ENCODE measurements at regions not wholly inside any gene's neighbourhood (a gene's known extent, or its start where the extent isn't known, plus 50 kb on each side); places are given as distances from the start of the nearest gene placed in this dataset.

- H3K4me3 Mint-ChIP-seq = no peak overlapping the region
- ChIA-PET CTCF (no interaction called here), POLR2A (no interaction called here)
- DNase-seq (no peak), ATAC-seq (ENCODE audit: low read depth) (no peak)
- intact Hi-C loops (cut with micrococcal nuclease) = no loop called here
- 100% methylated on average over 1 of the region's 3 CpGs for WGBS (ENCODE audit: insufficient coverage)
- H3K9ac ChIP-seq (ENCODE audit: low read length) = no peak overlapping the region
- no peaks in the 10 kb centered on the region for H3K4me1 Mint-ChIP-seq
- no peaks in the 10 kb centered on the region for H3K36me3 ChIP-seq (replicated peaks in 1 of 2; ENCODE audit: control extremely low read depth in 1 of 2, control insufficient read depth in 1 of 2, extremely low read depth in 1 of 2, insufficient read depth in 2 of 2, low read length in 1 of 2)
- H2AFZ ChIP-seq (ENCODE audit: insufficient read depth, low read depth, low read length, poor library complexity, severe bottlenecking) = no peak overlapping the region
- H3K27me3 ChIP-seq (replicated peaks in 1 of 4; ENCODE audit: control extremely low read depth in 1 of 4, control insufficient read depth in 3 of 4, insufficient read depth in 4 of 4, low read length in 3 of 4) = no peaks in the 10 kb centered on the region
- H3K9me3 Mint-ChIP-seq (ENCODE audit: insufficient read depth) = no peaks in the 10 kb centered on the region
- H4K20me1 ChIP-seq (ENCODE audit: control insufficient read depth, insufficient read depth, low read length, poor library complexity, severe bottlenecking) = no peaks in the 10 kb centered on the region
- H3K27me3 Mint-ChIP-seq = no peaks in the 10 kb centered on the region
- H3K9me3 ChIP-seq (ENCODE audit: control extremely low read depth in 1 of 3, control insufficient read depth in 2 of 3, insufficient read depth in 1 of 3, low read length in 2 of 3) = no peaks in the 10 kb centered on the region
- H3K4me2 ChIP-seq (replicated peaks; ENCODE audit: low read depth, low read length, poor library complexity, severe bottlenecking) = no peak overlapping the region
- H3K27ac Mint-ChIP-seq = no peak overlapping the region
- H3K4me1 ChIP-seq (ENCODE audit: control insufficient read depth in 2 of 2, insufficient read depth in 2 of 2, low read length in 2 of 2) = no peaks in the 10 kb centered on the region
- no peak overlapping the region for H3K4me3 ChIP-seq (ENCODE audit: control extremely low read depth in 1 of 5, extremely low read depth in 1 of 5, insufficient read depth in 1 of 5, low read depth in 2 of 5, low read length in 4 of 5)
- no peaks in the 10 kb centered on the region for H3K79me2 ChIP-seq (ENCODE audit: control insufficient read depth, insufficient read depth, low read length)
- H3K27ac ChIP-seq (ENCODE audit: low read length in 2 of 2) = no peak overlapping the region
- TF ChIP-seq EZH2 (IDR thresholded peaks at IDR 0.05; ENCODE audit: borderline replicate concordance, insufficient read depth, low read depth, low read length, poor library complexity, severe bottlenecking) = no peak
- TF ChIP-seq, protein P1, sequence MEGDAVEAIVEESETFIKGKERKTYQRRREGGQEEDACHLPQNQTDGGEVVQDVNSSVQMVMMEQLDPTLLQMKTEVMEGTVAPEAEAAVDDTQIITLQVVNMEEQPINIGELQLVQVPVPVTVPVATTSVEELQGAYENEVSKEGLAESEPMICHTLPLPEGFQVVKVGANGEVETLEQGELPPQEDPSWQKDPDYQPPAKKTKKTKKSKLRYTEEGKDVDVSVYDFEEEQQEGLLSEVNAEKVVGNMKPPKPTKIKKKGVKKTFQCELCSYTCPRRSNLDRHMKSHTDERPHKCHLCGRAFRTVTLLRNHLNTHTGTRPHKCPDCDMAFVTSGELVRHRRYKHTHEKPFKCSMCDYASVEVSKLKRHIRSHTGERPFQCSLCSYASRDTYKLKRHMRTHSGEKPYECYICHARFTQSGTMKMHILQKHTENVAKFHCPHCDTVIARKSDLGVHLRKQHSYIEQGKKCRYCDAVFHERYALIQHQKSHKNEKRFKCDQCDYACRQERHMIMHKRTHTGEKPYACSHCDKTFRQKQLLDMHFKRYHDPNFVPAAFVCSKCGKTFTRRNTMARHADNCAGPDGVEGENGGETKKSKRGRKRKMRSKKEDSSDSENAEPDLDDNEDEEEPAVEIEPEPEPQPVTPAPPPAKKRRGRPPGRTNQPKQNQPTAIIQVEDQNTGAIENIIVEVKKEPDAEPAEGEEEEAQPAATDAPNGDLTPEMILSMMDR (IDR thresholded peaks at IDR 0.05) = no peak
These were observed 110.7 kb upstream of the SEMA3C start for GRCh38 chr7:81029511-81029910.

- CTCF ChIA-PET = no interaction called here
- H3K9ac ChIP-seq (ENCODE audit: low read length) = no peak overlapping the region
- no peaks in the 10 kb centered on the region for H3K4me1 Mint-ChIP-seq
- no peak overlapping the region for H3K27ac Mint-ChIP-seq
- no peak overlapping the region for H3K4me3 ChIP-seq (ENCODE audit: control extremely low read depth in 1 of 5, extremely low read depth in 1 of 5, insufficient read depth in 1 of 5, low read depth in 2 of 5, low read length in 4 of 5)
- H3K9me3 ChIP-seq (ENCODE audit: control extremely low read depth in 1 of 3, control insufficient read depth in 2 of 3, insufficient read depth in 1 of 3, low read length in 2 of 3) = no peaks in the 10 kb centered on the region
- H3K36me3 ChIP-seq (replicated peaks in 1 of 2; ENCODE audit: control extremely low read depth in 1 of 2, control insufficient read depth in 1 of 2, extremely low read depth in 1 of 2, insufficient read depth in 2 of 2, low read length in 1 of 2) = no peaks in the 10 kb centered on the region
- POLR2A ChIA-PET = no interaction called here
- no peaks in the 10 kb centered on the region for H3K4me1 ChIP-seq (ENCODE audit: control insufficient read depth in 2 of 2, insufficient read depth in 2 of 2, low read length in 2 of 2)
- H2AFZ ChIP-seq (ENCODE audit: insufficient read depth, low read depth, low read length, poor library complexity, severe bottlenecking) = no peak overlapping the region
- H3K27ac ChIP-seq (ENCODE audit: low read length in 2 of 2) = no peak overlapping the region
- DNase-seq (no peak), ATAC-seq (ENCODE audit: low read depth) (no peak)
- no peaks in the 10 kb centered on the region for H3K27me3 Mint-ChIP-seq
- H4K20me1 ChIP-seq (ENCODE audit: control insufficient read depth, insufficient read depth, low read length, poor library complexity, severe bottlenecking) = no peaks in the 10 kb centered on the region
- no peaks in the 10 kb centered on the region for H3K27me3 ChIP-seq (replicated peaks in 1 of 4; ENCODE audit: control extremely low read depth in 1 of 4, control insufficient read depth in 3 of 4, insufficient read depth in 4 of 4, low read length in 3 of 4)
- TF ChIP-seq EZH2 (IDR thresholded peaks at IDR 0.05; ENCODE audit: borderline replicate concordance, insufficient read depth, low read depth, low read length, poor library complexity, severe bottlenecking) = no peak
- no peaks in the 10 kb centered on the region for H3K79me2 ChIP-seq (ENCODE audit: control insufficient read depth, insufficient read depth, low read length)
- peaks cover 5% of the 10 kb centered on the region for H3K9me3 Mint-ChIP-seq (ENCODE audit: insufficient read depth)
- WGBS (ENCODE audit: insufficient coverage) = no CpG with 5 or more reads among the region's 2 CpGs
- H3K4me3 Mint-ChIP-seq = no peak overlapping the region
- intact Hi-C loops (cut with micrococcal nuclease) = no loop called here
- no peak overlapping the region for H3K4me2 ChIP-seq (replicated peaks; ENCODE audit: low read depth, low read length, poor library complexity, severe bottlenecking)
These were observed 106.5 kb upstream of the SEMA3C start for GRCh38 chr7:81025360-81025759.

Measured in B cell (primary cell).